ENCODE measurements at regions not wholly inside any gene's neighbourhood (a gene's known extent, or its start where the extent isn't known, plus 50 kb on each side); places are given as distances from the start of the nearest gene placed in this dataset.

DNA sequence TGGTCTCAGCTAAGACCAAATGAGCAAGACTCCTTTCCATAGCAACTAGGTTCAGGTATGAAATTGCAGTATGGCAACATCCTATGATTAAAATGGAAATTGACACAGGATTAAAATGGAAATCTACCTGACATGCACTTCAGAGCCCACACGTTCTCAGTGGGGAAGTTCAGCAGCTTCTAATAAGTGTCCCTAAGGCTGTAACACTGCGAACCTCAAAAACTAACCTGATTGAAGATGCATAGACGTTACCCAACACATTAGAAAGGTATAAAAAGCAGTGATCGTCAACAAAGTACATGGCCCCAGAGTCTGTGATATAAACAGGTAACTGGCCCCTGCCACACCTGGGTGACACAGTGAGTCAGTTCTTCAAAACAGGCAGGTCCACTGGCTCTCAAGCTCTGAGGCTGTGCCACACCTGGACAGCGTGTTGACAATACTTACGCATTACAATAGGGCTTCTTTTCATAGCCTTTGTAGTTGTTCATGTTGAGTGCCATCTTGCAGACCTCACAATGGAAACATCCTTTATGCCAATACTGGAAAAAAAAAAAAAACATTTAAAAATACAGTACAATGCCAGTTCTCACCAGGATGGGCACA lies 274.9 kb upstream of the NEBL start:
- TF ChIP-seq, protein P1, sequence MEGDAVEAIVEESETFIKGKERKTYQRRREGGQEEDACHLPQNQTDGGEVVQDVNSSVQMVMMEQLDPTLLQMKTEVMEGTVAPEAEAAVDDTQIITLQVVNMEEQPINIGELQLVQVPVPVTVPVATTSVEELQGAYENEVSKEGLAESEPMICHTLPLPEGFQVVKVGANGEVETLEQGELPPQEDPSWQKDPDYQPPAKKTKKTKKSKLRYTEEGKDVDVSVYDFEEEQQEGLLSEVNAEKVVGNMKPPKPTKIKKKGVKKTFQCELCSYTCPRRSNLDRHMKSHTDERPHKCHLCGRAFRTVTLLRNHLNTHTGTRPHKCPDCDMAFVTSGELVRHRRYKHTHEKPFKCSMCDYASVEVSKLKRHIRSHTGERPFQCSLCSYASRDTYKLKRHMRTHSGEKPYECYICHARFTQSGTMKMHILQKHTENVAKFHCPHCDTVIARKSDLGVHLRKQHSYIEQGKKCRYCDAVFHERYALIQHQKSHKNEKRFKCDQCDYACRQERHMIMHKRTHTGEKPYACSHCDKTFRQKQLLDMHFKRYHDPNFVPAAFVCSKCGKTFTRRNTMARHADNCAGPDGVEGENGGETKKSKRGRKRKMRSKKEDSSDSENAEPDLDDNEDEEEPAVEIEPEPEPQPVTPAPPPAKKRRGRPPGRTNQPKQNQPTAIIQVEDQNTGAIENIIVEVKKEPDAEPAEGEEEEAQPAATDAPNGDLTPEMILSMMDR (IDR thresholded peaks at IDR 0.05 in 8 of 11, conservative IDR thresholded peaks at IDR 0.05 in 3 of 11): no peak
- TF ChIP-seq POLR2A (IDR thresholded peaks at IDR 0.05): no peak
- TF ChIP-seq POLR2AphosphoS5 (IDR thresholded peaks at IDR 0.05): no peak
- DNase-seq: no peak
- Histone ChIP-seq H3K4me3 (no peak overlapping the region), H3K27me3 (replicated peaks in 1 of 7) (peaks cover 0 to 69% (median 29%) of the 10 kb centered on the region in 7 donors), H3K4me1 (peaks cover 0 to 32% (median 19%) of the 10 kb centered on the region in 6 donors), H3K27ac (no peak overlapping the region), H3K9me3 (no peaks in the 10 kb centered on the region), H3K36me3 (no peaks in the 10 kb centered on the region)
- WGBS, 5 donors: 76 to 88% (median 86%) methylated on average over 6 of the region's 6 CpGs
- intact Hi-C loops (cut with DNase I; ENCODE audit: low total_unique reads): no loop called here

DNA sequence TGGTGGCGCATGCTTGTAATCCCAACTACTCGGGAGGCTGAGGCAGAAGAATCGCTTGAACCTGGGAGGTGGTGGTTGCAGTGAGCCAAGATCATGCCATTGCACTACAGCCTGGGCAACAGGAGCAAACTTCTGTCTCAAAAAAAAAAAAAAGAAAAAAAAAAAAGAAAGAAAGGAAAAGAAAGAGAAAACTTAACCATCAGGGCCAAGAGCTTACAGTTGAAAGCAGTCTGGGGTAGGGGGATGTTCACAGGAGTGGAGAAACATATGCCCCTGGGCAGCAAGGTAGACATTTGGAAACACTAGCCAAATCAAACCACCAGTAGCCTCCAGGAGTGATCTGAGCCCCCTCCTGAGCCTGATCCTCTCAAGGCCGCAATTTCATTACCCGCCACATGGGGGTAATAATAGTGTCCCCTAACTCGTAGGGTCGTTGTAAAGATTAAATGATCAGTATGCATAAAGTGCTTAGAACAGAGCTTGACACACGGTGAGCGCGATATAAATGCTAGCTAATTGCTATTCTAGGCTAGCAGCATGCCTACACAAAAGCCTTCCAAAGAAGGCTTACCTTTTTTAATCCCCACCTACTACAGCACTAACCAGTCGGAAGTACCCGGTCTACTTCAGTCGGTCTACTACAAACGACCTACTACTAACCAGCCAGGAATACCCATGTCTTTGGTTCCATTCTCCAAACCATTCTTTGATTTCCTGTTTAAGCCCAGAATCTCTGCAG lies 274.3 kb upstream of the NEBL start:
- DNase-seq: no peak
- Histone ChIP-seq H3K27me3 (replicated peaks in 1 of 7) (peaks cover 0 to 66% (median 29%) of the 10 kb centered on the region in 7 donors), H3K36me3 (no peaks in the 10 kb centered on the region), H3K27ac (no peak overlapping the region), H3K4me3 (no peak overlapping the region), H3K4me1 (peaks cover 0 to 32% (median 19%) of the 10 kb centered on the region in 6 donors), H3K9me3 (no peaks in the 10 kb centered on the region)
- intact Hi-C loops (cut with DNase I; ENCODE audit: low total_unique reads): no loop called here
- WGBS, 5 donors: 76 to 84% (median 82%) methylated on average over 14 of the region's 14 CpGs
- no peak for TF ChIP-seq POLR2AphosphoS5 (IDR thresholded peaks at IDR 0.05)
- TF ChIP-seq, protein P1 (IDR thresholded peaks at IDR 0.05 in 8 of 11, conservative IDR thresholded peaks at IDR 0.05 in 3 of 11): no peak
- TF ChIP-seq POLR2A (IDR thresholded peaks at IDR 0.05): no peak

DNA sequence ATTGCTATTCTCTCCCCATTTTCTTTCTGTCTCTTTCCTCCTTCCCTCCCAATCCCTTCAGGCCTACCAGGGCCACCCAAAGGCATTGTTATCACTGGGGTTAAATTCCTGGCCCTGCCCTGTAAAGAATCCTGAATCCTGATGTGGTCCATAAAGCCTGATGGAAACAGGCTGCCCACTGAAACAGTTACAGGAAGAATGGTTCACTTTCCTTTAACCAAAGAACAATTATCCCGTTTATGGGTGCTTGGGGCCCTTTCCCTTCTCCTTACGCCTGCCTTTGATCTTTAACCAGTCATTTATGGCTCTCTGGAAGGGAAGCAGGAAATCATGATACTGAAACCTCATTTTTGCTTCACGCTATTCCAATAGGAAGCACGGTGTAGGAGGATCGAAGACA lies 273.1 kb upstream of the NEBL start:
- Histone ChIP-seq H3K36me3 (no peaks in the 10 kb centered on the region), H3K27me3 (replicated peaks in 1 of 7) (peaks cover 0 to 55% (median 28%) of the 10 kb centered on the region in 7 donors), H3K4me3 (no peak overlapping the region), H3K9me3 (no peaks in the 10 kb centered on the region), H3K27ac (no peak overlapping the region), H3K4me1 (peaks cover 0 to 32% (median 19%) of the 10 kb centered on the region in 6 donors)
- WGBS, 5 donors: 42 to 65% (median 51%) methylated on average over 5 of the region's 5 CpGs
- DNase-seq: no peak
- intact Hi-C loops (cut with DNase I; ENCODE audit: low total_unique reads): no loop called here
- no peak for TF ChIP-seq POLR2AphosphoS5 (IDR thresholded peaks at IDR 0.05)
- no peak for TF ChIP-seq POLR2A (IDR thresholded peaks at IDR 0.05)
- TF ChIP-seq, protein P1 (IDR thresholded peaks at IDR 0.05 in 8 of 11, conservative IDR thresholded peaks at IDR 0.05 in 3 of 11): no peak

DNA sequence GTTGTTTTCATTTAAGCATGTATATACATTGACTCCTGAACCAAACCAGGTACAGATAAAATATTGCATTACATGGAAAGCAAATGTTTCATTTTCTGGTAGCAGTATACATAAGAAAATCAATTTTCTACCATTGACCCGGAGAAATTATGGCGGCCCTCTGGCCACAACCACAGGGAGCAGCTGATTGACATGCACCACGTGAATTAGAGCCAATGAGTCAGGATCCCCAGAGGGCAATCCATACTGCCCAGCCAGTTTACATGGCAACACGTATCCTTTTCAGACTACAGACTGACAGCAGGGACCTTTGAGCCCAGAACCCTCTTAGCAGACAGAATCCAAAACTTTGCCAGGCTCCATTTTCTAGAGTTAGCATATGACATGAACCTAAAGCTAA lies 272.2 kb upstream of the NEBL start:
- H3K4me1 ChIP-seq: peaks cover 0 to 25% (median 14%) of the 10 kb centered on the region in 6 donors
- H3K27me3 ChIP-seq (replicated peaks in 1 of 7): peaks cover 0 to 45% (median 22%) of the 10 kb centered on the region in 7 donors
- no peaks in the 10 kb centered on the region for H3K36me3 ChIP-seq
- DNase-seq: no peak
- no peak for TF ChIP-seq POLR2A (IDR thresholded peaks at IDR 0.05)
- no peak for TF ChIP-seq POLR2AphosphoS5 (IDR thresholded peaks at IDR 0.05)
- TF ChIP-seq, protein P1 (IDR thresholded peaks at IDR 0.05 in 8 of 11, conservative IDR thresholded peaks at IDR 0.05 in 3 of 11): no peak
- no peak overlapping the region for H3K27ac ChIP-seq
- no peak overlapping the region for H3K4me3 ChIP-seq
- no peaks in the 10 kb centered on the region for H3K9me3 ChIP-seq
- 76 to 86% (median 84%) methylated on average over 4 of the region's 4 CpGs for WGBS, 5 donors
- intact Hi-C loops (cut with DNase I; ENCODE audit: low total_unique reads): no loop called here
